NT2/D1 (cell line): ENCODE measurements at regions not wholly inside any gene's neighbourhood (a gene's known extent, or its start where the extent isn't known, plus 50 kb on each side); places are given as distances from the start of the nearest gene placed in this dataset.

Source experiments
- SUZ12 ChIP-seq: IDR thresholded peaks from 2 replicates; pipeline ENCODE4 v1.6.1; 2011; ENCODE audit not compliant: insufficient read length, insufficient read depth; ENCODE audit errors: extremely low read depth
- YY1 ChIP-seq: IDR thresholded peaks from 2 replicates; pipeline ENCODE4 v1.6.1; 2011; ENCODE audit not compliant: insufficient read length, insufficient read depth
- ZNF274 ChIP-seq: IDR thresholded peaks from 2 replicates; pipeline ENCODE4 v1.6.1; 2011; ENCODE audit warnings: mild to moderate bottlenecking, low read depth, low read length

DNA sequence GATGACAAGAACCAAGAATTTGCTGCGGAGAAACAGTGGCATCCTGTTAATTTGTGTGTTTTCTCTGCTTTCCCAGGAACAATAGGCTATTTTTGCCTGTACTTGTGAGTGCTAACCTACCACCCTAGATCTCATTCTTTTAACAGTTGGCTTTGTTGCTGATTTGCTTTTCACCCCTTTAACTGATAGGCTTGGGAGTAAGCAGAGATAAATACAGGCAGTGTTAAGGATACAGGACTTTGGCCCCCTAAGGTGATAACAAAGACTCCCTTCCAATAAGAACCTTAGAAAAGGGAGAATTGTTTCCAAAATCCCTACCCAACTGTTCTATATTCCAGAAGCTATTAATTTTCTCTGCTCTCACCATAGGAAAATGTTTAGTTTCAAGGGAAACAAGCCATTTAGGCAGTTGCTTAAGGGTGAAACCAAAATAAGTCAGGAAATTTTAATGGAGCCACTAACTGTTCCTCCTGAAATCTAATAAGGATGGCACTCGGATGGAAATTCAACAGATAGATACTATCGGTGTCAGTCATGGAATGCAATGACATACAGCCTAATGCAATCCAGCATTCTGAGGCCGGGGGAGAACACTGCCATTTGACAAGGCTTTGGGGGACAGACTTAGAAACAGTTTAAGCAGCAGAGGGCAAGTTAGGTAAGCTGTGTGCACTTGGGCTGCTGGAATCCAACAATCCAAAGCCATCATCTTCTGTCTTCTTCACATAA, 238.8 kb downstream of the RNF152 start:
- no peak for TF ChIP-seq ZNF274
- no peak for TF ChIP-seq YY1
- TF ChIP-seq SUZ12: no peak
